ENCODE measurements at regions not wholly inside any gene's neighbourhood (a gene's known extent, or its start where the extent isn't known, plus 50 kb on each side); places are given as distances from the start of the nearest gene placed in this dataset.
"Not testable (repeated sequence)": the region's sequence is repeated elsewhere in the genome, so short reads cannot be mapped to it uniquely, and the experiment has no call there.

- intact Hi-C loops (cut with micrococcal nuclease; ENCODE audit: unreplicated experiment) = no loop called here
- Histone ChIP-seq H3K4me3 (ENCODE audit: low read depth, low read length, poor library complexity, severe bottlenecking) (no peak overlapping the region), H3K27me3 (replicated peaks; ENCODE audit: insufficient read depth, low read depth, low read length, poor library complexity) (no peaks in the 10 kb centered on the region), H3K9me3 (ENCODE audit: low read depth, low read length, poor library complexity, severe bottlenecking) (no peaks in the 10 kb centered on the region), H3K36me3 (ENCODE audit: insufficient read depth, low read length, poor library complexity, severe bottlenecking) (no peaks in the 10 kb centered on the region), H3K4me1 (ENCODE audit: insufficient read depth, low read length, poor library complexity, severe bottlenecking) (no peaks in the 10 kb centered on the region), H3K27ac (ENCODE audit: low read depth, low read length, poor library complexity, severe bottlenecking) (no peak overlapping the region)
- POLR2A ChIA-PET (ENCODE audit: low non-redundant PET) = no interaction called here
- TF ChIP-seq EZH2 (IDR thresholded peaks at IDR 0.05; ENCODE audit: borderline replicate concordance, low read depth, low read length, poor library complexity, severe bottlenecking) (no peak), CTCF (conservative IDR thresholded peaks at IDR 0.05; ENCODE audit: low read depth, low read length) (no peak)
- CTCF ChIA-PET = no interaction called here
- DNase-seq (ENCODE audit: low spot score) = no peak
- BruUV-seq (replicated peaks) = no TSS peak
These were observed 174.4 kb downstream of the TMEM121 start for GRCh38 chr14:105700622-105701288.

- Histone ChIP-seq H3K27me3 (replicated peaks; ENCODE audit: insufficient read depth, low read depth, low read length, poor library complexity) (no peaks in the 10 kb centered on the region), H3K4me3 (ENCODE audit: low read depth, low read length, poor library complexity, severe bottlenecking) (no peak overlapping the region), H3K27ac (ENCODE audit: low read depth, low read length, poor library complexity, severe bottlenecking) (no peak overlapping the region), H3K4me1 (ENCODE audit: insufficient read depth, low read length, poor library complexity, severe bottlenecking) (no peaks in the 10 kb centered on the region), H3K9me3 (ENCODE audit: low read depth, low read length, poor library complexity, severe bottlenecking) (no peaks in the 10 kb centered on the region), H3K36me3 (ENCODE audit: insufficient read depth, low read length, poor library complexity, severe bottlenecking) (no peaks in the 10 kb centered on the region)
- CTCF ChIA-PET = no interaction called here
- no TSS peak for BruUV-seq (replicated peaks)
- POLR2A ChIA-PET (ENCODE audit: low non-redundant PET) = no interaction called here
- intact Hi-C loops (cut with micrococcal nuclease; ENCODE audit: unreplicated experiment) = no loop called here
- TF ChIP-seq EZH2 (IDR thresholded peaks at IDR 0.05; ENCODE audit: borderline replicate concordance, low read depth, low read length, poor library complexity, severe bottlenecking) (no peak), CTCF (conservative IDR thresholded peaks at IDR 0.05; ENCODE audit: low read depth, low read length) (no peak)
- DNase-seq (ENCODE audit: low spot score) = no peak
These were observed 175.3 kb downstream of the TMEM121 start for GRCh38 chr14:105701456-105702274.

- DNase-seq (ENCODE audit: low spot score) = no peak
- BruUV-seq (replicated peaks) = no TSS peak
- Histone ChIP-seq H3K27me3 (replicated peaks; ENCODE audit: insufficient read depth, low read depth, low read length, poor library complexity) (no peaks in the 10 kb centered on the region), H3K4me1 (ENCODE audit: insufficient read depth, low read length, poor library complexity, severe bottlenecking) (no peaks in the 10 kb centered on the region), H3K27ac (ENCODE audit: low read depth, low read length, poor library complexity, severe bottlenecking) (no peak overlapping the region), H3K36me3 (ENCODE audit: insufficient read depth, low read length, poor library complexity, severe bottlenecking) (no peaks in the 10 kb centered on the region), H3K9me3 (ENCODE audit: low read depth, low read length, poor library complexity, severe bottlenecking) (no peaks in the 10 kb centered on the region), H3K4me3 (ENCODE audit: low read depth, low read length, poor library complexity, severe bottlenecking) (no peak overlapping the region)
- TF ChIP-seq EZH2 (IDR thresholded peaks at IDR 0.05; ENCODE audit: borderline replicate concordance, low read depth, low read length, poor library complexity, severe bottlenecking) (no peak), CTCF (conservative IDR thresholded peaks at IDR 0.05; ENCODE audit: low read depth, low read length) (no peak)
- ChIA-PET CTCF (no interaction called here), POLR2A (ENCODE audit: low non-redundant PET) (no interaction called here)
- intact Hi-C loops (cut with micrococcal nuclease; ENCODE audit: unreplicated experiment) = no loop called here
These were observed 176.0 kb downstream of the TMEM121 start for GRCh38 chr14:105702275-105702817.

- DNase-seq (ENCODE audit: low spot score); H3K27me3 ChIP-seq (replicated peaks; ENCODE audit: insufficient read depth, low read depth, low read length, poor library complexity); CTCF ChIA-PET; H3K36me3 ChIP-seq (ENCODE audit: insufficient read depth, low read length, poor library complexity, severe bottlenecking); H3K4me3 ChIP-seq (ENCODE audit: low read depth, low read length, poor library complexity, severe bottlenecking); BruUV-seq (replicated peaks); POLR2A ChIA-PET (ENCODE audit: low non-redundant PET); H3K4me1 ChIP-seq (ENCODE audit: insufficient read depth, low read length, poor library complexity, severe bottlenecking); H3K9me3 ChIP-seq (ENCODE audit: low read depth, low read length, poor library complexity, severe bottlenecking); intact Hi-C loops (cut with micrococcal nuclease; ENCODE audit: unreplicated experiment); H3K27ac ChIP-seq (ENCODE audit: low read depth, low read length, poor library complexity, severe bottlenecking): not testable (repeated sequence)
These were observed 176.8 kb downstream of the TMEM121 start for GRCh38 chr14:105703044-105703665.

GRCh38 chr14:105704091-105704490 is 177.7 kb downstream of the TMEM121 start:
- H3K9me3 ChIP-seq (ENCODE audit: low read depth, low read length, poor library complexity, severe bottlenecking); CTCF ChIA-PET; POLR2A ChIA-PET (ENCODE audit: low non-redundant PET); intact Hi-C loops (cut with micrococcal nuclease; ENCODE audit: unreplicated experiment); DNase-seq (ENCODE audit: low spot score); H3K4me3 ChIP-seq (ENCODE audit: low read depth, low read length, poor library complexity, severe bottlenecking); BruUV-seq (replicated peaks); H3K4me1 ChIP-seq (ENCODE audit: insufficient read depth, low read length, poor library complexity, severe bottlenecking); H3K36me3 ChIP-seq (ENCODE audit: insufficient read depth, low read length, poor library complexity, severe bottlenecking); H3K27ac ChIP-seq (ENCODE audit: low read depth, low read length, poor library complexity, severe bottlenecking); H3K27me3 ChIP-seq (replicated peaks; ENCODE audit: insufficient read depth, low read depth, low read length, poor library complexity): not testable (repeated sequence)
